K562 (cell line): ENCODE measurements at regions not wholly inside any gene's neighbourhood (a gene's known extent, or its start where the extent isn't known, plus 50 kb on each side); places are given as distances from the start of the nearest gene placed in this dataset.

Source experiments
- ATAC-seq: fragments of 200-7000 bp; cut with Tn5 transposase; 3 replicates; pipeline ENCODE4 v1.9.1; 2020; ENCODE audit warnings: moderate library complexity
- BruUV-seq: library from RNA; stranded (reverse); fragments of 400-500 nt; replicated peaks from 2 replicates; lab custom pipeline; 2021; lab: Mats Ljungman, UMichigan
- CTCF ChIA-PET: fragments of 300-600 bp; formaldehyde crosslinking; extraction: SDS; loops from one replicate; lab custom pipeline; 2021; ENCODE audit warnings: low intra/inter-chr PET ratio; lab: Yijun Ruan, JAX
- POLR2A ChIA-PET: fragments of 300-600, 350-650 bp; sonication (Branson Sonifier 250); formaldehyde crosslinking; extraction: SDS; loops from one replicate; lab custom pipeline; 2021; ENCODE audit warnings: antibody characterized with exemption, inconsistent platforms; lab: Yijun Ruan, JAX
- DNase-seq, 4 experiments: peaks; one replicate each; pipeline versions ENCODE4 v3.0.0 to v3.0.0-alpha.2; 2011 to 2018; ENCODE audit warnings: low spot score in 3 of 4, mixed read lengths in 3 of 4; ENCODE audit errors: extremely low read depth in 1 of 4
- FAIRE-seq: peaks from 2 replicates; lab custom pipeline; 2011; peaks lifted over from hg19 to GRCh38; lab: Jason Lieb, UNC
- H2AFZ ChIP-seq: 2 replicates; pipeline ENCODE4 v1.6.0; 2011; ENCODE audit warnings: low read depth, low read length, control low read depth, inconsistent platforms
- H3K27ac ChIP-seq: fragments of 200-600 bp; 3 replicates; pipeline ENCODE4 v1.8.0; 2011; ENCODE audit warnings: low read depth, mild to moderate bottlenecking, control low read depth, inconsistent platforms, low read length, moderate library complexity, mixed read lengths; ENCODE audit errors: extremely low read depth
- H3K27me3 ChIP-seq, 2 experiments: fragments of 300-600 bp in 1 of 2; 2 replicates in 1 of 2; 3 replicates in 1 of 2; pipeline versions ENCODE4 v1.6.0 to v1.8.0; 2011; ENCODE audit warnings: inconsistent platforms in 2 of 2, low read length in 2 of 2, mild to moderate bottlenecking in 1 of 2, mixed read lengths in 1 of 2, moderate library complexity in 1 of 2; ENCODE audit not compliant: control insufficient read depth in 2 of 2, insufficient read depth in 2 of 2
- H3K36me3 ChIP-seq: fragments of 300-600 bp; 3 replicates; pipeline ENCODE4 v1.8.0; 2011; ENCODE audit warnings: mild to moderate bottlenecking, low read length, inconsistent platforms; ENCODE audit not compliant: control insufficient read depth, insufficient read depth
- H3K4me1 ChIP-seq, 2 experiments: fragments of 200-600 bp in 1 of 2; replicated peaks in 1 of 2; 2 replicates in 1 of 2; 3 replicates in 1 of 2; pipeline versions ENCODE4 v1.5.1 to v1.8.0; 2011; ENCODE audit warnings: inconsistent platforms in 2 of 2, low read length in 2 of 2, mild to moderate bottlenecking in 1 of 2, mixed read lengths in 1 of 2, moderate library complexity in 1 of 2; ENCODE audit not compliant: control insufficient read depth in 2 of 2, insufficient read depth in 2 of 2
- H3K4me2 ChIP-seq: 2 replicates; pipeline ENCODE4 v1.6.1; 2011; ENCODE audit warnings: low read length, control low read depth, inconsistent platforms, mixed read lengths; ENCODE audit not compliant: insufficient read depth
- H3K4me3 ChIP-seq: fragments of 200-600 bp; sonication (generic), shearing (Covaris generic); 2 replicates; pipeline ENCODE4 v1.5.1; 2016; ENCODE audit warnings: control low read depth, inconsistent platforms
- H3K79me2 ChIP-seq: fragments of 200-600 bp; 3 replicates; pipeline ENCODE4 v1.8.0; 2011; ENCODE audit warnings: low read length, inconsistent platforms; ENCODE audit not compliant: control insufficient read depth, insufficient read depth
- H3K9ac ChIP-seq, 2 experiments: 2 replicates each; pipeline versions ENCODE4 v1.6.0 to v1.6.1; 2011; ENCODE audit warnings: low read depth in 2 of 2, low read length in 2 of 2, control low read depth in 1 of 2, inconsistent platforms in 1 of 2, mild to moderate bottlenecking in 1 of 2, mixed read lengths in 1 of 2; ENCODE audit not compliant: insufficient read depth in 1 of 2
- H3K9me1 ChIP-seq: one replicate; pipeline ENCODE4 v1.6.0; 2011; ENCODE audit warnings: inconsistent platforms, mild to moderate bottlenecking, low read length, moderate library complexity; ENCODE audit not compliant: control insufficient read depth, insufficient read depth
- H3K9me3 ChIP-seq: replicated peaks from 2 replicates; pipeline ENCODE4 v1.5.1; 2011; ENCODE audit warnings: low read depth, low read length, inconsistent platforms; ENCODE audit not compliant: control insufficient read depth, insufficient read depth
- H4K20me1 ChIP-seq: replicated peaks from 2 replicates; pipeline ENCODE4 v1.6.1; 2011; ENCODE audit warnings: low read length, inconsistent platforms, mixed read lengths; ENCODE audit not compliant: control insufficient read depth, insufficient read depth
- ARID3B ChIP-seq: fragments of 250-450 bp; sonication (Bioruptor Pico); IDR thresholded peaks from 2 replicates; pipeline ENCODE4 v1.4.0; 2020; ENCODE audit warnings: borderline replicate concordance
- CBFB ChIP-seq: sonication (generic); formaldehyde crosslinking; IDR thresholded peaks from 2 replicates; pipeline ENCODE4 v1.4.0; 2020; ENCODE audit warnings: mild to moderate bottlenecking, missing genetic modification reagents
- CXXC5 ChIP-seq: fragments of 250-450 bp; sonication (Bioruptor Pico); IDR thresholded peaks from 2 replicates; pipeline ENCODE4 v1.8.0; 2022; ENCODE audit warnings: inconsistent platforms, mild to moderate bottlenecking, moderate library complexity
- GABPB1 ChIP-seq: sonication (generic); formaldehyde crosslinking; IDR thresholded peaks from 2 replicates; pipeline ENCODE4 v1.8.0; 2022; ENCODE audit warnings: mild to moderate bottlenecking, missing genetic modification reagents
- GTF3C2 ChIP-seq: IDR thresholded peaks from 3 replicates; pipeline ENCODE4 v1.6.1; 2011; ENCODE audit warnings: borderline replicate concordance, mild to moderate bottlenecking, moderate library complexity; ENCODE audit not compliant: insufficient read length; ENCODE audit errors: extremely low read depth
- MCM5 ChIP-seq: fragments of 450-650 bp; IDR thresholded peaks from 2 replicates; pipeline ENCODE4 v1.6.1; 2016; ENCODE audit warnings: low read depth
- NR1H2 ChIP-seq: sonication (generic); formaldehyde crosslinking; IDR thresholded peaks from 2 replicates; pipeline ENCODE4 v1.4.0; 2020; ENCODE audit warnings: mild to moderate bottlenecking, missing genetic modification reagents
- POLR3A ChIP-seq: IDR thresholded peaks from 2 replicates; pipeline ENCODE4 v1.6.1; 2011; ENCODE audit warnings: borderline replicate concordance, mild to moderate bottlenecking, moderate library complexity; ENCODE audit not compliant: insufficient read length, insufficient read depth; ENCODE audit errors: extremely low read depth
- SAFB ChIP-seq: fragments of 200-400 bp; formaldehyde crosslinking; IDR thresholded peaks from 2 replicates; pipeline ENCODE4 v1.6.1; 2017; ENCODE audit warnings: low read depth, low read length, borderline replicate concordance
- ZNF3 ChIP-seq: fragments of 250-450 bp; sonication (Bioruptor Pico); IDR thresholded peaks from 2 replicates; pipeline ENCODE4 v1.5.0; 2021; ENCODE audit warnings: mild to moderate bottlenecking, moderate library complexity
- ZNF347 ChIP-seq: fragments of 450-650 bp; formaldehyde crosslinking; IDR thresholded peaks from 2 replicates; pipeline ENCODE4 v1.4.0; 2020; ENCODE audit warnings: low read depth, mild to moderate bottlenecking, moderate library complexity
- ZNF644 ChIP-seq: fragments of 200-800 bp; sonication (Bioruptor generic); IDR thresholded peaks from 2 replicates; pipeline ENCODE4 v1.6.1; 2016; ENCODE audit warnings: low read depth, missing genetic modification characterization, missing compliant biosample characterization
- ZNF76 ChIP-seq: fragments of 250-450 bp; sonication (Bioruptor Pico); IDR thresholded peaks from 2 replicates; pipeline ENCODE4 v1.4.0; 2020; ENCODE audit warnings: mild to moderate bottlenecking, moderate library complexity, borderline replicate concordance
- WGBS: fragments of 100-300 bp; shearing (Covaris generic); methylation state at CpG from one replicate; pipeline ENCODE4 v1.1.6; 2016; ENCODE audit warnings: low coverage, mixed read lengths; ENCODE audit not compliant: insufficient coverage; ENCODE audit errors: missing lambda C conversion rate; 5-methylcytosine and 5-hydroxymethylcytosine counted together
- in situ Hi-C: fragments of 300-500 bp; cut with MboI; formaldehyde crosslinking; loops from 4 replicates; pipeline ENCODE4 v1.15.0; 2018; ENCODE audit warnings: inconsistent platforms, mixed read lengths
- intact Hi-C: fragments of 100-400 bp; cut with micrococcal nuclease; formaldehyde crosslinking; loops from 2 replicates; pipeline ENCODE4 v1.14.2; 2022

- DNase-seq (no peak), ATAC-seq (no peak), FAIRE-seq (no peak)
- no peak overlapping the region for H2AFZ ChIP-seq
- no peaks in the 10 kb centered on the region for H3K36me3 ChIP-seq
- WGBS, result 0% methylated on average over 7 of the region's 15 CpGs
- H4K20me1 ChIP-seq, result no peaks in the 10 kb centered on the region
- no peaks in the 10 kb centered on the region for H3K9me1 ChIP-seq
- no TSS peak for BruUV-seq
- no peaks in the 10 kb centered on the region for H3K27me3 ChIP-seq
- H3K27ac ChIP-seq, result no peak overlapping the region
- intact Hi-C loops (no loop called here), in situ Hi-C loops (no loop called here)
- ChIA-PET CTCF (no interaction called here), POLR2A (no interaction called here)
- no peak overlapping the region for H3K4me3 ChIP-seq
- H3K9ac ChIP-seq, result no peak overlapping the region
- H3K79me2 ChIP-seq, result no peaks in the 10 kb centered on the region
- H3K9me3 ChIP-seq, result no peaks in the 10 kb centered on the region
- H3K4me2 ChIP-seq, result no peak overlapping the region
- no peaks in the 10 kb centered on the region for H3K4me1 ChIP-seq
- TF ChIP-seq GABPB1 (CRISPR knock-in tag) (no peak), NR1H2 (no peak), POLR3A (no peak), CBFB (CRISPR knock-in tag) (no peak), ARID3B (no peak), ZNF76 (CRISPR knock-in tag) (no peak), ZNF644 (tag) (no peak), SAFB (no peak), MCM5 (no peak), GTF3C2 (no peak), ZNF347 (CRISPR knock-in tag) (no peak), ZNF3 (CRISPR knock-in tag) (no peak), CXXC5 (CRISPR knock-in tag) (no peak)
Observed at GRCh38 chr13:53873558-53873957, 844.9 kb downstream of the OLFM4 start.
